Heart left ventricle (tissue), 16 donors: ENCODE measurements at regions not wholly inside any gene's neighbourhood (a gene's known extent, or its start where the extent isn't known, plus 50 kb on each side); places are given as distances from the start of the nearest gene placed in this dataset.

ENCODE experiments used
- ATAC-seq, 4 donors: fragments of 200-7000 bp; cut with Tn5 transposase; one replicate each; pipeline ENCODE4 v1.9.1; 2020 to 2022; ENCODE audit warnings: moderate library complexity in 4 of 4, mild to moderate bottlenecking in 3 of 4, moderate number of reproducible peaks in 1 of 4
- DNase-seq, 5 donors: peaks; one replicate each; pipeline ENCODE4 v3.0.0-alpha.2; 2020
- H3K27ac ChIP-seq, 12 donors: fragments of 200-600 bp; sonication (generic) in 4 of 12; one replicate each; pipeline versions ENCODE4 v1.5.0 to v1.8.0; 2016 to 2022; ENCODE audit warnings: mild to moderate bottlenecking in 2 of 12
- H3K27me3 ChIP-seq, 9 donors: fragments of 200-600 bp; sonication (generic) in 2 of 9; one replicate each; pipeline versions ENCODE4 v1.5.1 to v1.8.0; 2016 to 2022; ENCODE audit warnings: mild to moderate bottlenecking in 3 of 9
- H3K36me3 ChIP-seq, 9 donors: fragments of 200-600 bp; sonication (generic) in 2 of 9; one replicate each; pipeline versions ENCODE4 v1.5.0 to v1.8.0; 2018 to 2022; ENCODE audit warnings: mild to moderate bottlenecking in 2 of 9
- H3K4me1 ChIP-seq, 12 donors: fragments of 200-600 bp; sonication (generic) in 4 of 12; one replicate each; pipeline versions ENCODE4 v1.5.0 to v1.8.0; 2016 to 2022; ENCODE audit warnings: mild to moderate bottlenecking in 3 of 12
- H3K4me3 ChIP-seq, 12 donors: fragments of 200-600 bp; sonication (generic) in 4 of 12; one replicate each; pipeline versions ENCODE4 v1.5.0 to v1.8.0; 2017 to 2022; ENCODE audit warnings: mild to moderate bottlenecking in 9 of 12, moderate library complexity in 4 of 12
- H3K9me3 ChIP-seq, 12 donors: fragments of 200-600 bp; sonication (generic) in 4 of 12; one replicate each; pipeline versions ENCODE4 v1.5.0 to v1.8.0; 2016 to 2022; ENCODE audit warnings: mild to moderate bottlenecking in 1 of 12
- CTCF ChIP-seq, 12 donors: fragments of 200-600 bp; sonication (generic) in 4 of 12; IDR thresholded peaks; one replicate each; pipeline versions ENCODE4 v1.5.0 to v1.8.0; 2018 to 2022; ENCODE audit warnings: antibody characterized with exemption in 12 of 12, mild to moderate bottlenecking in 5 of 12
- POLR2A ChIP-seq, 2 donors: fragments of 450-650 bp; IDR thresholded peaks; one replicate each; pipeline ENCODE4 v1.6.1; 2017; ENCODE audit warnings: antibody characterized with exemption in 2 of 2, mild to moderate bottlenecking in 2 of 2, moderate library complexity in 2 of 2
- WGBS, 4 donors: extraction: QIAGEN DNeasy Blood & Tissue Kit in 2 of 4; methylation state at CpG; one replicate each; pipeline versions ENCODE4 v1.1.5 to v1.1.7; 2013 to 2018; 5-methylcytosine and 5-hydroxymethylcytosine counted together
- intact Hi-C, 10 donors: fragments of 100-400 bp; cut with DNase I; formaldehyde crosslinking; loops; one replicate each; pipeline versions ENCODE4 v1.11.1 to v1.14.2; 2022
- donor health status: ischemic (EF 13 %, LVEDD 7.1; RV severe dilation, severe dysfunction).
- donor health status: healthy with polysubstance abuse.
- donor health status: DM: no; HTN: yes; CAD: no.
- donor health status: DM: no; HTN: no; CAD: no.
- donor health status: ischemic (EF 25% LVEDD 6.9; RV normal size, moderate dysfunction).
- donor health status: ischemic (EF 25% LVEDD 5.7; RV mildly dilated, moderate dysfunction).
- donor health status: healthy.
- donor health status: DM: yes; HTN: yes; CAD: no.
- donor health status: ischemic (EF 35%, LVEDD 5.7; RV mildly dilated, moderate dysfunction).
- donor health status: nonischemic (EF 11% LVEDD 7.7; RV severe dilation, severe dysfunction).
- donor health status: DM: yes; HTN: yes; CAD: no.
- donor health status: PGD.
- donor health status: ischemic (EF 29% LVEDD 5.4; RV normal size, mild dysfunction).
- donor health status: nonischemic (EF 23%, LVEDD 6.1; RV moderate dilation, normal function).

- H3K27me3 ChIP-seq: peaks cover 0 to 5% (median 0%) of the 10 kb centered on the region in 9 donors
- DNase-seq: no peak
- intact Hi-C loops: no loop called here
- WGBS, 4 donors: 79 to 86% (median 83%) methylated on average over 6 of the region's 6 CpGs
- H3K4me1 ChIP-seq: no peaks in the 10 kb centered on the region
- no peak overlapping the region for H3K27ac ChIP-seq
- no peak overlapping the region for H3K4me3 ChIP-seq
- TF ChIP-seq CTCF (IDR thresholded peaks at IDR 0.05) (no peak), POLR2A (IDR thresholded peaks at IDR 0.05) (no peak)
- ATAC-seq: no peak
- H3K36me3 ChIP-seq: no peaks in the 10 kb centered on the region
- H3K9me3 ChIP-seq: no peaks in the 10 kb centered on the region
Measured at GRCh38 chr16:65896448-65897153, 469.9 kb upstream of the CDH5 start.

- TF ChIP-seq CTCF (IDR thresholded peaks at IDR 0.05) (no peak), POLR2A (IDR thresholded peaks at IDR 0.05) (no peak)
- Histone ChIP-seq H3K4me1 (no peaks in the 10 kb centered on the region), H3K27ac (no peak overlapping the region), H3K9me3 (no peaks in the 10 kb centered on the region), H3K36me3 (no peaks in the 10 kb centered on the region), H3K27me3 (peaks cover 0 to 5% (median 0%) of the 10 kb centered on the region in 9 donors), H3K4me3 (no peak overlapping the region)
- DNase-seq: no peak
- ATAC-seq: no peak
- 88 to 100% (median 95%) methylated on average over 1 of the region's 1 CpG for WGBS, 4 donors
- intact Hi-C loops: no loop called here
Measured at GRCh38 chr16:65895906-65896305, 470.6 kb upstream of the CDH5 start.

GRCh38 chr16:65895486-65895885 is 471.0 kb upstream of the CDH5 start:
- H3K36me3 ChIP-seq: no peaks in the 10 kb centered on the region
- peaks cover 0 to 5% (median 0%) of the 10 kb centered on the region in 9 donors for H3K27me3 ChIP-seq
- H3K4me1 ChIP-seq: no peaks in the 10 kb centered on the region
- no peak for DNase-seq
- intact Hi-C loops: no loop called here
- no peak overlapping the region for H3K4me3 ChIP-seq
- TF ChIP-seq POLR2A (IDR thresholded peaks at IDR 0.05): no peak
- no peak for TF ChIP-seq CTCF (IDR thresholded peaks at IDR 0.05)
- no peak overlapping the region for H3K27ac ChIP-seq
- H3K9me3 ChIP-seq: no peaks in the 10 kb centered on the region
- ATAC-seq: no peak
- 73 to 86% (median 76%) methylated on average over 3 of the region's 3 CpGs for WGBS, 4 donors

- H3K4me3 ChIP-seq: no peak overlapping the region
- 82 to 85% (median 84%) methylated on average over 4 of the region's 4 CpGs for WGBS, 4 donors
- H3K4me1 ChIP-seq: no peaks in the 10 kb centered on the region
- H3K27ac ChIP-seq: no peak overlapping the region
- intact Hi-C loops: no loop called here
- no peaks in the 10 kb centered on the region for H3K27me3 ChIP-seq
- DNase-seq (no peak), ATAC-seq (no peak)
- no peaks in the 10 kb centered on the region for H3K36me3 ChIP-seq
- no peaks in the 10 kb centered on the region for H3K9me3 ChIP-seq
- TF ChIP-seq CTCF (IDR thresholded peaks at IDR 0.05): no peak
- no peak for TF ChIP-seq POLR2A (IDR thresholded peaks at IDR 0.05)
Measured at GRCh38 chr16:65890203-65890602, 476.3 kb upstream of the CDH5 start.
